ENCODE measurements at regions not wholly inside any gene's neighbourhood (a gene's known extent, or its start where the extent isn't known, plus 50 kb on each side); places are given as distances from the start of the nearest gene placed in this dataset.

- H3K4me3 ChIP-seq: no peak overlapping the region
- intact Hi-C loops (cut with DNase I; ENCODE audit: low total_unique reads): no loop called here
- no peaks in the 10 kb centered on the region for H3K9me3 ChIP-seq
- H3K4me1 ChIP-seq: no peaks in the 10 kb centered on the region
- no peaks in the 10 kb centered on the region for H3K27me3 ChIP-seq
- TF ChIP-seq POLR2A (IDR thresholded peaks at IDR 0.05): no peak
- no peak for TF ChIP-seq CTCF (IDR thresholded peaks at IDR 0.05)
- no peaks in the 10 kb centered on the region for H3K36me3 ChIP-seq
- H3K27ac ChIP-seq: no peak overlapping the region
- DNase-seq: no peak
Measured at GRCh38 chr10:25697412-25697811, 236.6 kb upstream of the MYO3A start.

GRCh38 chr10:25698638-25699037 is 235.4 kb upstream of the MYO3A start:
- intact Hi-C loops (cut with DNase I; ENCODE audit: low total_unique reads): no loop called here
- Histone ChIP-seq H3K4me1 (no peaks in the 10 kb centered on the region), H3K27me3 (no peaks in the 10 kb centered on the region), H3K27ac (no peak overlapping the region), H3K36me3 (no peaks in the 10 kb centered on the region), H3K4me3 (no peak overlapping the region), H3K9me3 (no peaks in the 10 kb centered on the region)
- TF ChIP-seq POLR2A (IDR thresholded peaks at IDR 0.05) (no peak), CTCF (IDR thresholded peaks at IDR 0.05) (no peak)
- no peak for DNase-seq

- no peak for TF ChIP-seq POLR2A (IDR thresholded peaks at IDR 0.05)
- no peak for TF ChIP-seq CTCF (IDR thresholded peaks at IDR 0.05)
- H3K4me3 ChIP-seq: no peak overlapping the region
- no peaks in the 10 kb centered on the region for H3K9me3 ChIP-seq
- intact Hi-C loops (cut with DNase I; ENCODE audit: low total_unique reads): no loop called here
- no peaks in the 10 kb centered on the region for H3K4me1 ChIP-seq
- H3K27ac ChIP-seq: no peak overlapping the region
- DNase-seq: no peak
- no peaks in the 10 kb centered on the region for H3K27me3 ChIP-seq
- no peaks in the 10 kb centered on the region for H3K36me3 ChIP-seq
Measured at GRCh38 chr10:25699631-25700030, 234.4 kb upstream of the MYO3A start.

- Histone ChIP-seq H3K27ac (no peak overlapping the region), H3K36me3 (no peaks in the 10 kb centered on the region), H3K27me3 (no peaks in the 10 kb centered on the region), H3K4me1 (no peaks in the 10 kb centered on the region), H3K4me3 (no peak overlapping the region), H3K9me3 (no peaks in the 10 kb centered on the region)
- TF ChIP-seq CTCF (IDR thresholded peaks at IDR 0.05): no peak
- intact Hi-C loops (cut with DNase I; ENCODE audit: low total_unique reads): no loop called here
- no peak for DNase-seq
Measured at GRCh38 chr10:25701652-25702051, 232.4 kb upstream of the MYO3A start.

GRCh38 chr10:25704622-25705021 is 229.4 kb upstream of the MYO3A start:
- TF ChIP-seq POLR2A (IDR thresholded peaks at IDR 0.05) (no peak), CTCF (IDR thresholded peaks at IDR 0.05) (no peak)
- Histone ChIP-seq H3K4me1 (no peaks in the 10 kb centered on the region), H3K27me3 (no peaks in the 10 kb centered on the region), H3K9me3 (no peaks in the 10 kb centered on the region), H3K27ac (no peak overlapping the region), H3K36me3 (no peaks in the 10 kb centered on the region), H3K4me3 (no peak overlapping the region)
- no peak for DNase-seq
- intact Hi-C loops (cut with DNase I; ENCODE audit: low total_unique reads): no loop called here
